ENCODE measurements at regions not wholly inside any gene's neighbourhood (a gene's known extent, or its start where the extent isn't known, plus 50 kb on each side); places are given as distances from the start of the nearest gene placed in this dataset.
"Not testable (repeated sequence)": the region's sequence is repeated elsewhere in the genome, so short reads cannot be mapped to it uniquely, and the experiment has no call there.

DNA sequence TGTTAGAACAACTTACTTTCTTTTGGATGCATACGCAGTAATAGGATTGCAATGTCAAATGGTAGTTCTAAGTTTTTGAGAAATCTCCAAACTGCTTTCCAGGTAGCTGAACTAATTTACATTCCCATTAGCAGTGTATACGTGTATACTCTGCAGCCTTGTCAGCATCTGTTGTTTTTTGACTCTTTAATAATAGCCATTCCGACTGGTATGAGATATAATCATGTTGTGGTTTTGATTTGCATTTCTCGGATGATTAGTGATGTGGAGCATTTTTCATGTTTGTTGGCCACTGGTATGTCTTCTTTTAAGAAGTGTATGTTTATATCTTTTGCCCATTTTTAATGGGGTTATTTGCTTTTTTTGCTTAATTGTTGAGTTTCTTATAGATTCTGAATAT is 76.9 kb upstream of the HNRNPA1L2 start:
- DNase-seq (ENCODE audit: low read depth): not testable (repeated sequence)

DNA sequence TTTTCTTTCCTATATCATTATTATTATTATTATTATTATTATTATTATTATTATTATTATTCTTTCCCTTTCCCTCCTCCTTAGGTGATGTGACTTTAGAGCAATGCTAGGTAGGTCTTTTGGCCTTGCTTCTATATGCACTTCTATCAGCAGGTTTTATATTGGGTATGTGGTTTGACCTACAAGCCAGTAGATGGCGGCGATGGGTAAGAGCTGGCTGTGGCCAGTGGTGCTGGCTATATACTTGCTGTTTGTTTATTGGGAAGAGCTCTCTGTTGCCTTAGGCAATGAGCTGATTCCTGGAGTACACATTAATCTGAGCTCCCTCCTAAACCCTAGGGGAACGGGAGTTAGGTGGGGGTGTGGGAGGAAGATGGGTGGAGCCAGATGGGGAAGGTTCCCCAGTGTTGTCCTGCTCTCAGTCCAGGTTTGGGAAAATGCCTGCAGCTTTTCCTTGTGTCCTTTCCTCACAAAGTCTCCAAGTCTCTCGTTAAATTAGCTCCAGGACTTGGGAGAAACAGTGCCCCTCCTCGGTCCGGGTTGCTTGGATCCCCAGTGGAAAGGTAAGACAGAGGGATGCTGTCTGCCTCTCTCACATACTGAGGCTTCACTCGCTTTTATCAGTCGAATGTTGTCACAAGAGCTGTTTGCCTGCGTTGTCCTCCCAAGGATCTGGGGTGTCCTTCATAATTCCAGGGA is 72.2 kb upstream of the HNRNPA1L2 start:
- peak; percentile 13 for DNase-seq (ENCODE audit: low read depth)

DNA sequence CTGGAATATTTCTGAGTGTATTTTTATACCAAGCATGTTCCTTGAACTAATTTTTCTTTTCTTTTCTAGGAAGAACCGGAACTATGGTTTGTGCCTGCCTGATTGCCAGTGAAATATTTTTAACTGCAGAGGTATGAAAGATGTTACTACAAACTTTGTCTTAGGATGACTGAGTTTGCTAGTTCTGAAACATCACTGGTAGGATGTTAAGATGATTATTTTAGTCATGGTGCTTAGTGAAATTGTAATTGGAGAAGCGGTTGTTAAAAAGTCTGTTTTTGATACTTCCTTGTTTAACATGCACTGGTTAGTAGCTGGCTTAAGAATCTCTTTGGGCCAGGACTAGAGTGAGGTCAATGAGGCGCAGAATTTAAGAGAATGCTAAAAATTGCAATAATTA is 71.1 kb upstream of the HNRNPA1L2 start:
- DNase-seq (ENCODE audit: low read depth): not testable (repeated sequence)

DNA sequence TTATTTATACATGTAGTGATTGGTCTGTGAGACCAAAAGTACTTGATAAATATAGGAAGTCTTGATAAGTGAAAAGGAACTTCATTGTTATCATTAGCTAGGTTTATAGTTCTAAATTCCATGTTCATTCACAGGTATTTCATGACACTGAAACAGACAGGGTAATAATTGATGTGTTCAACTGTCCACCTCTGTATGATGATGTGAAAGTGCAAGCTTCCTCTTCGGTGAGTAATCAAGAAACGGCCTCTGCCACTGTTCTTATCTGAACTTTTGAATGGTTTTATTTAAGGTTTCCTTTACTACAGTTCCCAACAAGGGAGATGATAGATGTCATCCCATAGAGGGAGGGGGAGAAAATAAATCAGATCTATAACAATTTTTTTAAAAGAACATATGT is 59.3 kb upstream of the HNRNPA1L2 start:
- not testable (repeated sequence) for DNase-seq (ENCODE audit: low read depth)
